H1 (cell line): ENCODE measurements at regions not wholly inside any gene's neighbourhood (a gene's known extent, or its start where the extent isn't known, plus 50 kb on each side); places are given as distances from the start of the nearest gene placed in this dataset.

ENCODE experiments used
- CTCF ChIA-PET: fragments of 300-600 bp; sonication (Branson Sonifier 250); formaldehyde crosslinking; loops from one replicate; lab custom pipeline; 2021; ENCODE audit not compliant: partially characterized antibody; lab: Charles Lee
- POLR2A ChIA-PET: fragments of 300-600 bp; sonication (Branson Sonifier 250); formaldehyde crosslinking; loops from one replicate; lab custom pipeline; 2021; ENCODE audit warnings: inconsistent platforms; ENCODE audit not compliant: partially characterized antibody; lab: Charles Lee
- DNase-seq, 2 experiments: peaks; one replicate each; pipeline versions ENCODE4 v3.0.0 to v3.0.0-alpha.2; 2010 to 2022; ENCODE audit warnings: low spot score in 2 of 2, low read depth in 1 of 2, mixed read lengths in 1 of 2
- FAIRE-seq: peaks from 2 replicates; lab custom pipeline; 2011; peaks lifted over from hg19 to GRCh38; lab: Jason Lieb, UNC
- H2AFZ ChIP-seq: 2 replicates; pipeline ENCODE4 v1.8.1; 2012; ENCODE audit warnings: low read length, inconsistent platforms
- H2AK5ac ChIP-seq: 2 replicates; pipeline ENCODE4 v1.6.1; 2013; ENCODE audit warnings: low read depth, low read length
- H2BK120ac ChIP-seq: replicated peaks from 2 replicates; pipeline ENCODE3; 2013; ENCODE audit warnings: low read depth, low read length, inconsistent platforms
- H2BK12ac ChIP-seq: 2 replicates; pipeline ENCODE4 v1.6.1; 2013; ENCODE audit warnings: low read depth, low read length
- H2BK15ac ChIP-seq: 2 replicates; pipeline ENCODE4 v1.6.1; 2013; ENCODE audit warnings: low read length
- H2BK20ac ChIP-seq: 2 replicates; pipeline ENCODE4 v1.6.1; 2013; ENCODE audit warnings: low read length
- H2BK5ac ChIP-seq: 2 replicates; pipeline ENCODE4 v1.6.1; 2013; ENCODE audit warnings: low read depth, low read length
- H3K14ac ChIP-seq: 2 replicates; pipeline ENCODE4 v1.6.1; 2013; ENCODE audit warnings: inconsistent platforms; ENCODE audit not compliant: insufficient read length
- H3K18ac ChIP-seq: 2 replicates; pipeline ENCODE4 v1.6.1; 2013; ENCODE audit warnings: low read length; ENCODE audit errors: extremely low read depth
- H3K23ac ChIP-seq: 2 replicates; pipeline ENCODE4 v1.6.1; 2013; ENCODE audit warnings: inconsistent platforms; ENCODE audit not compliant: insufficient read length
- H3K23me2 ChIP-seq: 2 replicates; pipeline ENCODE4 v1.6.1; 2013; ENCODE audit warnings: low read depth, low read length
- H3K27ac ChIP-seq: 2 replicates; pipeline ENCODE4 v1.6.1; 2011; ENCODE audit warnings: low read depth, low read length, inconsistent platforms
- H3K27me3 ChIP-seq, 4 experiments: replicated peaks in 1 of 4; 1 replicate in 1 of 4; 2 replicates in 3 of 4; pipeline versions ENCODE4 v1.6.1 to v1.8.1; 2011 to 2013; ENCODE audit warnings: low read length in 3 of 4, mild to moderate bottlenecking in 3 of 4, inconsistent platforms in 2 of 4, mixed read lengths in 2 of 4, moderate library complexity in 1 of 4; ENCODE audit not compliant: control insufficient read depth in 3 of 4, insufficient read depth in 3 of 4; ENCODE audit errors: extremely low read depth in 1 of 4
- H3K36me3 ChIP-seq, 4 experiments: 2 replicates each; pipeline versions ENCODE4 v1.6.1 to v1.8.1; 2011 to 2013; ENCODE audit warnings: mild to moderate bottlenecking in 4 of 4, low read length in 3 of 4, moderate library complexity in 2 of 4, control low read depth in 1 of 4, inconsistent platforms in 1 of 4; ENCODE audit not compliant: insufficient read depth in 4 of 4, control insufficient read depth in 2 of 4
- H3K4ac ChIP-seq: replicated peaks from 2 replicates; pipeline ENCODE3; 2013; ENCODE audit warnings: low read length, low read depth, mixed read lengths, inconsistent platforms; ENCODE audit not compliant: insufficient read length
- H3K4me1 ChIP-seq, 4 experiments: replicated peaks in 1 of 4; 1 replicate in 1 of 4; 2 replicates in 3 of 4; pipeline versions ENCODE4 v1.6.1 to v1.8.1; 2011 to 2013; ENCODE audit warnings: low read length in 3 of 4, inconsistent platforms in 2 of 4, mixed read lengths in 1 of 4; ENCODE audit not compliant: insufficient read depth in 4 of 4, control insufficient read depth in 3 of 4
- H3K4me2 ChIP-seq, 2 experiments: 2 replicates each; pipeline versions ENCODE4 v1.6.1 to v1.8.1; 2011 to 2013; ENCODE audit warnings: low read depth in 2 of 2, low read length in 2 of 2, control low read depth in 1 of 2, inconsistent platforms in 1 of 2, mild to moderate bottlenecking in 1 of 2; ENCODE audit not compliant: insufficient read depth in 1 of 2
- H3K4me3 ChIP-seq, 4 experiments: fragments of 200-600, 300-600 bp in 1 of 4; sonication (generic), shearing (Covaris generic), sonication (Bioruptor Twin) in 1 of 4; 2 replicates each; pipeline versions ENCODE4 v1.5.1 to v1.8.1; 2011 to 2016; ENCODE audit warnings: low read length in 4 of 4, low read depth in 3 of 4, control low read depth in 2 of 4, inconsistent platforms in 2 of 4, mild to moderate bottlenecking in 2 of 4, mixed read lengths in 1 of 4, moderate library complexity in 1 of 4; ENCODE audit not compliant: insufficient read depth in 2 of 4; ENCODE audit errors: extremely low read depth in 1 of 4
- H3K56ac ChIP-seq: replicated peaks from 2 replicates; pipeline ENCODE3; 2013; ENCODE audit warnings: low read depth, mild to moderate bottlenecking, mixed read lengths, low read length, inconsistent platforms; ENCODE audit not compliant: insufficient read length
- H3K79me1 ChIP-seq: 2 replicates; pipeline ENCODE4 v1.6.1; 2013; ENCODE audit warnings: low read depth, low read length, control low read depth
- H3K79me2 ChIP-seq, 2 experiments: 2 replicates each; pipeline versions ENCODE4 v1.6.1 to v1.8.1; 2012 to 2013; ENCODE audit warnings: low read length in 2 of 2, mild to moderate bottlenecking in 2 of 2, inconsistent platforms in 1 of 2; ENCODE audit not compliant: insufficient read depth in 2 of 2, control insufficient read depth in 1 of 2
- H3K9ac ChIP-seq, 4 experiments: replicated peaks in 1 of 4; 1 replicate in 1 of 4; 2 replicates in 3 of 4; pipeline versions ENCODE4 v1.6.1 to v1.8.1; 2011 to 2013; ENCODE audit warnings: low read depth in 3 of 4, low read length in 3 of 4, control low read depth in 2 of 4, mild to moderate bottlenecking in 2 of 4, moderate library complexity in 2 of 4, inconsistent platforms in 1 of 4; ENCODE audit errors: extremely low read depth in 1 of 4
- H3K9me3 ChIP-seq, 2 experiments: 2 replicates each; pipeline versions ENCODE4 v1.6.1 to v1.8.1; 2012 to 2013; ENCODE audit warnings: mild to moderate bottlenecking in 2 of 2, moderate library complexity in 2 of 2, control low read depth in 1 of 2, inconsistent platforms in 1 of 2, low read depth in 1 of 2, low read length in 1 of 2, mixed read lengths in 1 of 2; ENCODE audit not compliant: insufficient read depth in 2 of 2
- H4K20me1 ChIP-seq, 2 experiments: replicated peaks in 1 of 2; 2 replicates each; pipeline versions ENCODE3 to v1.8.1; 2011 to 2013; ENCODE audit warnings: inconsistent platforms in 2 of 2, low read length in 2 of 2, mild to moderate bottlenecking in 1 of 2; ENCODE audit not compliant: insufficient read depth in 2 of 2, control insufficient read depth in 1 of 2
- H4K5ac ChIP-seq: 2 replicates; pipeline ENCODE4 v1.6.1; 2013; ENCODE audit warnings: low read length, low read depth, mixed read lengths, inconsistent platforms; ENCODE audit not compliant: insufficient read length
- H4K8ac ChIP-seq: 2 replicates; pipeline ENCODE4 v1.8.0; 2013; ENCODE audit warnings: mild to moderate bottlenecking, moderate library complexity, low read length, inconsistent platforms; ENCODE audit not compliant: insufficient read depth; ENCODE audit errors: extremely low read depth
- H4K91ac ChIP-seq: replicated peaks from 2 replicates; pipeline ENCODE3; 2013; ENCODE audit warnings: low read length, mixed read lengths, inconsistent platforms; ENCODE audit not compliant: insufficient read length
- CHD2 ChIP-seq: IDR thresholded peaks from 2 replicates; pipeline ENCODE4 v1.6.1; 2012; ENCODE audit warnings: low read length, improper control_type of control experiment
- CTBP2 ChIP-seq: IDR thresholded peaks from 2 replicates; pipeline ENCODE4 v1.7.0; 2011; ENCODE audit warnings: borderline replicate concordance, mild to moderate bottlenecking, moderate library complexity, mixed read lengths, low read length; ENCODE audit not compliant: insufficient read depth, insufficient read length
- MAFK ChIP-seq: IDR thresholded peaks from 2 replicates; pipeline ENCODE4 v1.6.1; 2012; ENCODE audit warnings: low read depth, mild to moderate bottlenecking, improper control_type of control experiment, low read length
- NRF1 ChIP-seq: IDR thresholded peaks from 2 replicates; pipeline ENCODE4 v1.6.1; 2011; ENCODE audit warnings: mild to moderate bottlenecking, low read depth, low read length, improper control_type of control experiment
- PHF8 ChIP-seq: fragments of 200-600 bp; sonication (generic); conservative IDR thresholded peaks from 2 replicates; pipeline ENCODE4 v1.7.1; 2012; ENCODE audit warnings: low read depth, mild to moderate bottlenecking, inconsistent platforms, low read length, moderate library complexity
- SIRT6 ChIP-seq: IDR thresholded peaks from one replicate; pipeline ENCODE4 v1.7.1; 2012; ENCODE audit warnings: low read length, inconsistent platforms
- WGBS, 2 experiments: shearing (Covaris generic) in 1 of 2; methylation state at CpG; one replicate each; pipeline versions ENCODE4 v1.1.6 to v1.1.7; 2013 to 2015; ENCODE audit warnings: low lambda C conversion rate in 2 of 2, mixed read lengths in 2 of 2, inconsistent platforms in 1 of 2, low coverage in 1 of 2, missing lambda C conversion rate in 1 of 2; ENCODE audit not compliant: insufficient replicate concordance in 2 of 2, insufficient coverage in 1 of 2, insufficient read length in 1 of 2; ENCODE audit errors: extremely low coverage in 1 of 2, missing lambda C conversion rate in 1 of 2; 5-methylcytosine and 5-hydroxymethylcytosine counted together

DNA sequence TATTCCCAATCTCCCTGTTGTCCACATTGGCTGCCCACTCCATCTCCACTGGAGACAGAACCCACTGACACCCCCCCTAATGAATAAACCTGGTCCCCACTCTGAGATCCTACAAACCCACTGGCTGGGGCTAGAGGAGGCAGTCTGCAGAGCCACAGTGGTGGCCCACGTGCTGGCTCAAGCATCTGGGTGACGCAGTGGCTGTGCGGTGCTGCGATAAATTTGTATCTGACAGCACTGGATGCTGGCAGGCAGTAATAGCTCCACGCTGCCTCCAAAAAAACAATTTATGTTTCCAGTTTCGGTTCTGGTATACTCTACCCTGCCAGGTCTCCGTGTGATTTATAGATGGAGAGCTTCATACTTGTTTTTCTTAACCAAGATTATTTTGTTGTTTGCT lies 87.1 kb upstream of the SYNDIG1 start:
- no peak for FAIRE-seq
- H3K4me3 ChIP-seq = no peak overlapping the region

More for the DNA sequence above, 87.1 kb upstream of the SYNDIG1 start:
- no peak overlapping the region for H2BK5ac ChIP-seq
- H3K9ac ChIP-seq = no peak overlapping the region
- H3K23me2 ChIP-seq = no peaks in the 10 kb centered on the region
- no peak overlapping the region for H3K56ac ChIP-seq
- no peak overlapping the region for H2AK5ac ChIP-seq
- H4K20me1 ChIP-seq = no peaks in the 10 kb centered on the region
- no peak overlapping the region for H3K14ac ChIP-seq
- H3K23ac ChIP-seq = no peak overlapping the region
- no peak overlapping the region for H2AFZ ChIP-seq
- H3K4ac ChIP-seq = no peak overlapping the region
- no peak overlapping the region for H2BK120ac ChIP-seq
- H3K79me1 ChIP-seq = no peaks in the 10 kb centered on the region
- no peak overlapping the region for H4K8ac ChIP-seq
- H3K27me3 ChIP-seq = peaks cover 0 to 1% (median 0%) of the 10 kb centered on the region in 4 experiments; a peak in 2 of 7 replicates
- H2BK12ac ChIP-seq = no peak overlapping the region
- no peak overlapping the region for H4K91ac ChIP-seq
- no peak overlapping the region for H3K27ac ChIP-seq
- 95% methylated on average over 7 of the region's 7 CpGs; no CpG with 5 or more reads in 1 of the 2 experiments for whole genome bisulfite sequencing, 2 experiments
- no peak overlapping the region for H3K4me2 ChIP-seq
- H3K36me3 ChIP-seq = no peaks in the 10 kb centered on the region
- no peak overlapping the region for H2BK15ac ChIP-seq
- H3K79me2 ChIP-seq = no peaks in the 10 kb centered on the region
- no peak for DNase-seq
- H2BK20ac ChIP-seq = no peak overlapping the region
- ChIA-PET POLR2A (no interaction called here), CTCF (interaction anchor here (2.0 kb wide), 1 partner anchor 173 kb away, joined by 6 read pairs; no protein-coding TSS in a partner anchor)
- H3K9me3 ChIP-seq = no peaks in the 10 kb centered on the region
- no peak for TF ChIP-seq PHF8
- TF ChIP-seq NRF1 = no peak
- TF ChIP-seq MAFK = no peak
- no peak for TF ChIP-seq SIRT6
- no peak for TF ChIP-seq CHD2
- no peak for TF ChIP-seq CTBP2
- no peaks in the 10 kb centered on the region for H3K4me1 ChIP-seq
- no peak overlapping the region for H3K18ac ChIP-seq
- H4K5ac ChIP-seq = no peak overlapping the region
